Pulmonary artery endothelial cell (primary cell): ENCODE measurements at regions not wholly inside any gene's neighbourhood (a gene's known extent, or its start where the extent isn't known, plus 50 kb on each side); places are given as distances from the start of the nearest gene placed in this dataset.
"Not testable (repeated sequence)": the region's sequence is repeated elsewhere in the genome, so short reads cannot be mapped to it uniquely, and the experiment has no call there.

Experiments
- DNase-seq: peaks from one replicate; pipeline ENCODE4 v3.0.0-alpha.2; 2011; ENCODE audit warnings: low read depth, low spot score

DNA sequence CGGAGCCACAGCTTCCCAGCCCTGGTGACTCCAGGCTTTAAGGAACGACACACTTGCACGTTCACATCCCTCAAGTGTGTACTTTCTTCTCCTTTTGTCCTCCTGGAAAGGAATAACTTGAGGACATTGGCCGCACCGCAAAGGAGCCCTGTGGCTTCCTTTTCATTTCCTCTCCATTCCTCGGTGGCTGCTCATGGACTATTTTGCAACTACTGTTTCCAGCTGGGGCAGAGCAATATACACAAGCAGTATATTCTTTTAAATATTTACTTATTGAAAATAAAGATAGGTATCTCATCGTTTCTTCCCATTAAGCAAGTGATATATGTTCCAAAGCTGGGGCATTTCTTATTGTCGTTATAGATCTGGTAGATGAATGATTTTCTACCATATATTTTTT, 97.2 kb upstream of the LYZL1 start:
- DNase-seq = no peak

DNA sequence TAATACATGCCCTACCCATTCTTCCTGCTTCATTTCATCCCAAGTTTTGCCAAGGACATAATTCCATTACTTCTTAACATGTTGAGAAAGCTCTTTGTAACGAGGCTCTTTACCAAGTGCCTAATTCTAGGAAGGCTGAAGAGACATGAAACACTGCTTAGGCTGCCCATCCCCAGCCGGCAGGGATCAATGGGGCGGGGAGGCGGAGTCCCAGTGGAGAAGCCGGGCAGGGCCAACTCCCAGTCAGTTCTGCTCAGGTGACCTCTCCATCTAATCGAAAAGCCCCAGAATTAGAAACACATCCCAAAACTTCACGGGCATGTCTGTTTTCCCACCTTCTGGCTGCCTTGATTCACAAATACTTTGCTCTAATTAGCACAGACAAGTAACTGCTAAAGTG, 89.5 kb upstream of the LYZL1 start:
- DNase-seq = no peak

DNA sequence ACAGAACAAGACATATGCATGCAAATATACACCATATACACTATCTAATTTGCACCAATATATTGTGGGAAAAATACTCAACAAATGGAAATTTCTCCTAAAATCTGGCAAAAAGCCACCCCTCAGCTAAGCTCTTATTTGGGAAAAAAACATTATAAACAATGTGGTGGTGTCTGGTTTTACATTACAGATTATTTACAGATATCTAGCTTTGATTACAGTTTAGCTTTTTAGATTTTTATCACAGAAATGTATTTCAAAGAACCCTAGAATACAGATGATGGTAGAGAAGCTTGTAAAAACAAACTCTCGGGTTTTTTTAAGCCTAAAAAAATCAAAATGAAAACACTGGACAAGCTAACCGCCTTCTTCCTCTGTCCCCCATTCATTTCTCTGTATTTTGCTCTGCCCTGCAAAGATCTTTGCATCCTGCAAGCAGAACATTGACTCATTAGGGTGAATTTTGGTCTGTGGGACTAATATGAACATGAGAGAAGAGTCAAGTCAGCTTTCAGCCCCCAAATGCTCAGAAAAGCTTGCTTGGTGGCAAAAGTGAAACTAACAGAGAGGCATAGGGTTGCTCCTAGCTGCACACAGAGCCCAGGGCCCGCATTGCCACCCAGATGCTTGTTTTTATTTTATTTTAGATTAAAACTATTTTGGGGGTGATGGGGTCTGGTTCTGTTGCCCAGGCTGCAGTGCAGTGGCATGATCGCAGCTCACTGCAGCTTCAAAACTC, 88.8 kb upstream of the LYZL1 start:
- DNase-seq = no peak

GRCh38 chr10:29202386-29202940, 86.4 kb upstream of the LYZL1 start:
- DNase-seq = no peak

GRCh38 chr10:29203432-29203831, 85.4 kb upstream of the LYZL1 start:
- no peak for DNase-seq

- no peak for DNase-seq
Observed at GRCh38 chr10:29204070-29204800, 84.6 kb upstream of the LYZL1 start.

GRCh38 chr10:29205787-29206186, 83.1 kb upstream of the LYZL1 start:
- no peak for DNase-seq

- no peak for DNase-seq
Observed at GRCh38 chr10:29208845-29209244, 80.0 kb upstream of the LYZL1 start.

- DNase-seq = no peak
Observed at GRCh38 chr10:29209830-29210229, 79.0 kb upstream of the LYZL1 start.

DNA sequence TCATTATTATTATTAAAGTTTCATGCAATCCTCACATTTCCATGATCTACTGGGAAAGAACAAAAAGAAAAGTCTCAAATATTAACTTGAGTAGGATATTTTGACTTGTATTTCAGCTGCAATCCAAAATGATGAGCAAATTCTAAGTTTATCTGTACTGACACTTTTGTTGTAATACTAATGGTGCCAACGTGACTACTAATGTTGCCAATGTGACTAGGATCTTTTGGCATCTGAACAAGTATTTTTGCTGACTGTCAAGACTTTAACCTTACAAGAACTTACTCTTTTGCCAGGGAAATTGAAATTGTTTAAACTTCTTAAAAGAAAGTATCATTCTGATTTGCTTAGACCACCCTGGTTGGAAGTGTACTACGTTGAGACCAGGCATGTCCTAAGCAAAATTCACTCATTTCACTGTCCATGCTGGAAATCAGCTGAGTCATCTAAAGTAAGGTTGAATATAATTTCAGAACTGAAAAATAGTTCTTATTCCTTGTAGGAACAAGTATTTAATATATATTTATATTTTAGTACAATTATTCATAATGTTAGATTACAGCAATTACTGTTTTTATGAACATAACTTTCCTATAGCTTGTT, 78.5 kb upstream of the LYZL1 start:
- no peak for DNase-seq

- no peak for DNase-seq
Observed at GRCh38 chr10:29212597-29212996, 76.3 kb upstream of the LYZL1 start.

DNA sequence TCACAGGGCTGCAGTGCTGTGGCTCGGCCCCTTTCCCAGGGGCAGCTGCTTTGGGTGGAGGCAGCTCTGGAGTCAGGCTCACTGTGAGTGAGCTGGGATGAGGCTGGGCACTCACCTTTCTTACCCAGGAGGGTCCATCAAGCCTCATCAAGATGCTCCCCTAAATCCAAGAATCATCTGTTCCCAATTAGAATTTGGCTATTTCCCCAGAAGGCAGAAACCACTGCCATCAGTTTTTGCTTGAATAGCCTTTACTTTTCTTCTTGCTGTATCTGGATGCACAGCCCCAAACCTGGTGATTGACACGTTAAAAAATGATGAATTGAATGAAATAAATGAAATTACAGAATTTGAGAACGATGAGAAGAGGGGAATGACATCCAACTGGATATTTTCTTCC, 74.3 kb upstream of the LYZL1 start:
- DNase-seq = no peak

- DNase-seq = no peak
Observed at GRCh38 chr10:29217292-29217738, 71.6 kb upstream of the LYZL1 start.

- no peak for DNase-seq
Observed at GRCh38 chr10:29223326-29223725, 65.5 kb upstream of the LYZL1 start.

DNA sequence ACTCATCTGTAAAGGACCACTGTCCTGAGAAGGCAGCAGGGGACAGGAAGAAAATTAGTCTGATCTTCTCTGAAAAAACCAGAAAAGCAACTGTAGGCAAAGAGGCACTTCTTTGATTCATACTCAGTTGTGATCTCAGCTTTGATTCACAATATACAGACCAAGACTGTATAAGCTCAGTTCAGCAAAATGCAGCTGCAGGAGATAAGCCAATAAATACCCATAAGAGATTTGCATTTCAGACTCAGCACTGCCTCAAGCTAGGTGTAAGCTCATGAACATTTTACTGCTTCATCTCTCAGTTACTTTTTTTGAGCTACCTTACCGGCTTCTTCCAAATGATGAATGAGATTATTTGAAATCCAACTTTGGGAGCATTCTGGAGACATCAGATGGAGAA, 64.2 kb upstream of the LYZL1 start:
- no peak for DNase-seq

DNA sequence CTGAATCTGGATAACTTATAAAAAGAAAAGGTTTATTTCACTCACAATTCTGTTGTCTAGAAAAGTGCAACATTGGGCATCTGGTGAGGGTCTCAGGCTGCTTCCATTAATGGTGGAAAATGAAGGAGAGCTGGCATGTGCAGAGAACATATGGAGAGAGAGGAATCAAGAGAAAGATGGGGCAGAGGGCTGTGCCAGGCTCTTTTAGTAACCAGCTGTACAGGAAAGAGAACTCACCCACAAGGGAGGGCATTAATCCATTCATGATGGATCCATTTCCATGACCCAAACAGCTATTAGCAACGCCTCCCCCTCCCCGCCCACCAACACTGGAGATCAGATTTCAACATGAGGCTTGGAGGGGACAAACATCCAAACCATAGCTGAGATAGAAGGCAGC, 61.7 kb upstream of the LYZL1 start:
- no peak for DNase-seq

DNA sequence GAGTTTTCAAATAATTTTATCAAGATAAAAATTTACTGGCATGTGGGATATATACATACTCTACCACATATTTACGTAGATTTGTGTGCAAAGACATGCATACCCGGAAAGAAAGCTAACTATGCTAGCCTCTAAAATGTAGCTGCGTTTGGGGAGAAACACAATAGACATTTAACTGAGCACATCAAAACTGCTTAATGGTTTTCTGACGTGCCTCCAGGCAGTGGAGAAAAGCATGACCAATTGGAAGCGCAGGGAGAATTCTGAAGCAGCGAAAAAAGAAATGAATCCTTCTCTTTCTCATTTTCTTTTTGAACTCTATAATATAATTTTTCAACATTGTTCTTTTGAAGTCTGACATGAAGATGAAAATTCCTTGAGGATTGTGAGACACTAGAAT, 60.3 kb upstream of the LYZL1 start:
- DNase-seq = no peak

- no peak for DNase-seq
Observed at GRCh38 chr10:29229258-29229705, 59.6 kb upstream of the LYZL1 start.

- DNase-seq = not testable (repeated sequence)
Observed at GRCh38 chr10:29236910-29237309, 52.0 kb upstream of the LYZL1 start.

- no peak for DNase-seq
Observed at GRCh38 chr10:29237786-29238185, 51.1 kb upstream of the LYZL1 start.

GRCh38 chr10:29238523-29239135, 50.2 kb upstream of the LYZL1 start:
- no peak for DNase-seq
